NB4 (cell line): ENCODE measurements at regions not wholly inside any gene's neighbourhood (a gene's known extent, or its start where the extent isn't known, plus 50 kb on each side); places are given as distances from the start of the nearest gene placed in this dataset.
"Not testable (repeated sequence)": the region's sequence is repeated elsewhere in the genome, so short reads cannot be mapped to it uniquely, and the experiment has no call there.

Source experiments
- DNase-seq: peaks from one replicate; pipeline ENCODE4 v3.0.0; 2010; ENCODE audit warnings: low read depth
- H3K4me3 ChIP-seq: one replicate; pipeline ENCODE4 v1.5.1; 2011; ENCODE audit warnings: mild to moderate bottlenecking, low read depth, low read length, moderate library complexity
- CTCF ChIP-seq: IDR thresholded peaks from one replicate; pipeline ENCODE4 v1.5.1; 2012; ENCODE audit warnings: low read depth, low read length
- MYC ChIP-seq: IDR thresholded peaks from 2 replicates; pipeline ENCODE4 v1.6.1; 2011; ENCODE audit warnings: low read depth, low read length
- POLR2A ChIP-seq: IDR thresholded peaks from 2 replicates; pipeline ENCODE4 v1.6.1; 2011; ENCODE audit warnings: mild to moderate bottlenecking; ENCODE audit not compliant: insufficient read length; ENCODE audit errors: extremely low read depth
- TF ChIP-seq, protein P1 (sequence below): IDR thresholded peaks from 2 replicates; pipeline ENCODE4 v1.6.1; 2011; ENCODE audit warnings: low read depth, low read length

DNA sequence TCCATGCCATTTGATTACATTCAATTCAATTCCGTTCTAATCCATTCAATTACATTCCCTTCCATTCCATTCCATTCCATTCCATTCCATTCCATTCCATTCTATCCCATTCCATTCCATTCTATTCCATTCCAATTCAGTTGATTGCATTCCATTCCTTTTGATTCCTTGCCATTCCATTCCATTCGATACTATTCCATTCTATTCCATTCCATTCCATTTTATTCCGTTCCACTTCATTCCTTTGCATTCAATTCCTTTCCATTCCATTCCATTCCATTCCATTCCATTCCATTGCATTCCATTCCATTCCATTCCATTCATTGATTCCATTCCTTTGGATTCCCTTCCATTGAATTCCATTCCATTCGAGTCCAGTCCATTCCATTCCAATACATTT, 2574.0 kb upstream of the TPTE start:
- TF ChIP-seq, protein P1, sequence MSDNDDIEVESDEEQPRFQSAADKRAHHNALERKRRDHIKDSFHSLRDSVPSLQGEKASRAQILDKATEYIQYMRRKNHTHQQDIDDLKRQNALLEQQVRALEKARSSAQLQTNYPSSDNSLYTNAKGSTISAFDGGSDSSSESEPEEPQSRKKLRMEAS: no peak
- TF ChIP-seq POLR2A (no peak), CTCF (no peak), MYC (no peak)

DNA sequence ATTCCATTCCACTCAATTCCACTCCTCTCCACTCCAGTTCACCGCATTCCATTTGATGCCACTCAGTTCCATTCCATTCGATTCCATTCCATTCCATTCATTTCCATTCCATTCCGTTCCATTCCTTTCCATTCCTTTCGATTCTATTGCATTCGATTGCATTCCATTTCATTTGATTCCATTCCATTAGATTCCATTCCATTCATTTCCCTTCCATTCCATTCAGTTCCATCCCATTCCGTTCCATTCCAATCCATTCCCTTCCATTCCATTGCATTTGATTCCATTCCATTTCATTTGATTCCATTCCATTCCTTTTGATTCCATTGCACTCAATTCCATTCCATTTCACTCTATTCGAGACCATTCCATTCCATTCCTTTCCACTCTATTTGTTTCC, 2572.7 kb upstream of the TPTE start:
- H3K4me3 ChIP-seq, DNase-seq: not testable (repeated sequence)

More for the DNA sequence above, 2574.0 kb upstream of the TPTE start:
- H3K4me3 ChIP-seq: no peak overlapping the region
- DNase-seq: no peak

- not testable (repeated sequence) for H3K4me3 ChIP-seq, DNase-seq
These were observed 2571.5 kb upstream of the TPTE start for GRCh38 chr21:7949882-7950281.

DNA sequence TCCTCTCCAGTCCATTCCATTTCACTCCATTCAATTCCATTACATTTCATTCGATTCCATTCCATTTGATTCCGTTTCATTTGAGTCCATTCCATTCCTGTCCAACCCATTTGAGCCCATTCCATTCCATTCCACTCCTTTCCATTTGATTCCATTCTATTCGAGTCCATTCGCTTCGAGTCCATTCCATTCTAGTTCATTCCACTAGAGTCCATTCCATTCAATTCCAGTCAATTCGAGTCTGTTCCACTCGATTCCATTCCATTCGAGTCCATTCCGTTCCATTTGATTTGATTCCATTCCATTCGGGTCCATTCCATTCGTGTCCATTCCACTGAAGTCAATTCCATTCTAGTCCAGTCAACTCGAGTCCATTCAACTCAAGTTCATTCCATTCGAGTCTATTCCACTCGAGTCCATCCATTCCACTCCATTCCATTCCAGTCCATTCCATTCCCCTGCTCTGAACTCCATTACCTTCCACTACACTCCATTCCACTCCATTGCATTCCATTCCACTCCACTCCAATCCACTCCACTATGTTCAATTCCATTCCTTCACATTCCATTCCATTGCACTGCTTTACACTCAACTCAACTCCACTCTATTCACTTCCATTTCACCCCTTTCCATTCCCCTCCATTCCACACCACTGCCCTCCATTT, 2569.4 kb upstream of the TPTE start:
- peak; percentile 26 for DNase-seq
- TF ChIP-seq POLR2A: no peak
- TF ChIP-seq, protein P1: no peak
- no peak for TF ChIP-seq CTCF
- H3K4me3 ChIP-seq: no peak overlapping the region

- no peak for DNase-seq
- TF ChIP-seq MYC (no peak), CTCF (no peak), POLR2A (no peak)
- TF ChIP-seq, protein P1: no peak
- H3K4me3 ChIP-seq: no peak overlapping the region
These were observed 2568.7 kb upstream of the TPTE start for GRCh38 chr21:7952648-7953047.

DNA sequence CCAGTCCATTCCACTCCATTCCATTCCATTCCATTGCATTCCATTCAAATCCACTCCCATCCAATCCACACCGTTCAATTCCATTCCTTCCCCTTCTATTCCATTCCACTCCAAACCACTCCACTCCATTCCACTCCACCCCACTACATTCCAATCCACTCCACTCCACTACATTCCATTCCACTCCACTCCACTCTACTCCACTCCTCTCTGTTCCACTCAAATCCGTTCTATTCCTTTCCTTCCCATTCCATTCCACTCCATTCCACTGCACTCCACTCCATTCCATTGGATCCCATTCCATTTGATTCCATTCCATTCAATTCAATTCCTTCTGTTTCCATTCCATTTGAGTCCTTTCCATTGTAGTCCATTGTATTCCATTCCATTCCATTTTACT, 2568.3 kb upstream of the TPTE start:
- TF ChIP-seq, protein P1: no peak
- TF ChIP-seq MYC (no peak), POLR2A (no peak), CTCF (no peak)
- no peak for DNase-seq
- no peak overlapping the region for H3K4me3 ChIP-seq

DNA sequence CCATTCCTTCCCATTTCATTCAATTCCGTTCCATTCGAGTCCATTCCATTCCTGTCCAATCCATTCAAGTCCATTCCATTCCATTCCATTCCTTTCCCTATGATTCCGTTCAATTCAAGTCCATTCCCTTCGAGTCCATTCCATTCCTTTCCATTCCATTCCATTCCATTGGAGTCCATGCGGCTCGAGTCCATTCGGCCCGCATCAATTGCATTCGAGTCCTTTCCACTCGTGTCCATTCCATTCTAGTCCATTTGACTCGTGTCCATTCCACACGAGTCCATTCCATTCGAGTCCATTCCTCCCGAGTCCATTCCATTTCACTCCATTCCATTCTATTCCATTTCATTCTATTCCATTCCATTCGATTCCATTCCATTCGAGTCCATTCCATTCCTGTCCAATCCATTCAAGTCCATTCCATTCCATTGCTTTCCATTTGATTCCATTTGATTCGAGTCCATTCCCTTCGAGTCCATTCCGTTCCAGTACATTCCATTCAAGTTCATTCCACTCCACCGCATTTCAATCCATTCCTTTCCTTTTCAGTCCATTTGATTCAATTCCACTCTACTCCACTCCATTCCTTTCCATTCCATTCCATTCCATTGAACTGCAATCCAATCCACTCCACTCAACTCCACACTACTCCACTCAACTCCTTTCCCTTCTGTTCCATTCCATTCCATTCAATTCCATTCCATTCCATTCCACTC, 2565.9 kb upstream of the TPTE start:
- not testable (repeated sequence) for H3K4me3 ChIP-seq

GRCh38 chr21:7956074-7956452, 2565.3 kb upstream of the TPTE start:
- not testable (repeated sequence) for DNase-seq, H3K4me3 ChIP-seq

More for the DNA sequence above, 2565.9 kb upstream of the TPTE start:
- not testable (repeated sequence) for DNase-seq

DNA sequence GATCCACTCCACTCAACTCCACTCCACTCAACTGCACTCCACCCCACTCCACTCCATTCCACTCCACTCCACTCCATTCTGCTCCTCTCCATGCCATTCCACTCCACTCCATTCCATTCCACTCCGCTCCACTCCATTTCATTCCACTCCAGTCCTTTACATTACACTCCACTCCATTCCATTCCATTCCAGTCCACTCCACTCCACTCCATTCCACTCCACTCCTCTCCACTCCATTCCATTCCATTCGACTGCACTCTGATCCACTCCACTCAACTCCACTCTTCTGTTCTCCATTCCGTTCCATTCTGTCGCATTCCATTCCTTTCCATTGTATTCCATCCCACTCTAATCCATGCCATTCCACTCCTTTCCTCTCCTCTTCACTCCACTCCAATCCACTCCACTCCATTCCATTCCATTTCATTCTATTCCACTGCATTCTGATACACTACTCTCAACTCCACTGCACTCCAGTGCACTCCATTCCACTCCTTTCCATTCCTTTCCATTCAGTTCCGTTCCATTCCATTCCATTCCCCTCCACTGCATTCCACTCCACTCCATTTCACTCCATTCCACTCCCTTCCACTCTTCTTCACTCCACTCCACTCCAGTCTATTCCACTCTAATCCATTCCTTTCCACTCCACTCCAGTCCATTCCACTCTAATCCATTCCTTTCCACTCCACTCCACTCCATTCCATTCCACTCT, 2564.2 kb upstream of the TPTE start:
- DNase-seq, H3K4me3 ChIP-seq: not testable (repeated sequence)
